Neural cell (in vitro differentiated cells): ENCODE measurements at regions not wholly inside any gene's neighbourhood (a gene's known extent, or its start where the extent isn't known, plus 50 kb on each side); places are given as distances from the start of the nearest gene placed in this dataset.

Experiments
- H2AFZ ChIP-seq: fragments of 200-600, 300-800 bp; sonication (generic), shearing (Covaris generic); 2 replicates; pipeline ENCODE4 v1.6.0; 2014; ENCODE audit warnings: low read depth, mild to moderate bottlenecking, antibody characterized with exemption, low read length, moderate library complexity
- H3F3A ChIP-seq: fragments of 200-600 bp; shearing (Covaris generic); 2 replicates; pipeline ENCODE4 v1.6.1; 2016; ENCODE audit warnings: mild to moderate bottlenecking, moderate library complexity, mixed read lengths, antibody characterized with exemption, low read length; ENCODE audit not compliant: insufficient read depth, poor library complexity, severe bottlenecking
- H3K27ac ChIP-seq: fragments of 200-600, 300-800 bp; sonication (generic), shearing (Covaris generic); 2 replicates; pipeline ENCODE4 v1.5.1; 2014; ENCODE audit warnings: mild to moderate bottlenecking, low read length, moderate library complexity
- H3K27me3 ChIP-seq: fragments of 300-800, 200-600 bp; sonication (generic), shearing (Covaris generic); 2 replicates; pipeline ENCODE4 v1.6.0; 2014; ENCODE audit warnings: mild to moderate bottlenecking, low read depth, low read length, moderate library complexity; ENCODE audit not compliant: insufficient read depth
- H3K36me3 ChIP-seq: fragments of 300-800, 200-600 bp; sonication (generic), shearing (Covaris generic); 2 replicates; pipeline ENCODE4 v1.5.1; 2014; ENCODE audit warnings: mild to moderate bottlenecking, antibody characterized with exemption, low read length, moderate library complexity; ENCODE audit not compliant: insufficient read depth
- H3K4me2 ChIP-seq: fragments of 300-800, 200-600 bp; sonication (generic), shearing (Covaris generic); 2 replicates; pipeline ENCODE4 v1.6.0; 2014; ENCODE audit warnings: mild to moderate bottlenecking, low read length
- H3K4me3 ChIP-seq: fragments of 300-800, 200-600 bp; sonication (generic), shearing (Covaris generic); 2 replicates; pipeline ENCODE4 v1.5.1; 2014; ENCODE audit warnings: mild to moderate bottlenecking, low read length, moderate library complexity
- H3K79me2 ChIP-seq: fragments of 200-600 bp; shearing (Covaris generic); replicated peaks from 2 replicates; pipeline ENCODE4 v1.6.0; 2014; ENCODE audit warnings: mild to moderate bottlenecking, low read length, moderate library complexity; ENCODE audit not compliant: insufficient read depth
- H3K9ac ChIP-seq: fragments of 300-800, 200-600 bp; sonication (generic), shearing (Covaris generic); 2 replicates; pipeline ENCODE4 v1.6.1; 2016; ENCODE audit warnings: mild to moderate bottlenecking, low read length, mixed read lengths
- H3K9me2 ChIP-seq: fragments of 200-600 bp; shearing (Covaris generic); 2 replicates; pipeline ENCODE4 v1.6.1; 2016; ENCODE audit warnings: mild to moderate bottlenecking, low read length, mixed read lengths; ENCODE audit not compliant: insufficient read depth
- H3K9me3 ChIP-seq: fragments of 200-600, 300-800 bp; sonication (generic), shearing (Covaris generic); 2 replicates; pipeline ENCODE4 v1.6.1; 2016; ENCODE audit warnings: mild to moderate bottlenecking, mixed run types, low read length, moderate library complexity, mixed read lengths
- H4K20me1 ChIP-seq: fragments of 200-600 bp; shearing (Covaris generic); 2 replicates; pipeline ENCODE4 v1.6.1; 2016; ENCODE audit warnings: mild to moderate bottlenecking, mixed run types; ENCODE audit not compliant: insufficient read depth
- CTCF ChIP-seq: fragments of 450-650 bp; IDR thresholded peaks from 2 replicates; pipeline ENCODE4 v1.5.1; 2014; ENCODE audit warnings: antibody characterized with exemption, mild to moderate bottlenecking, moderate library complexity; ENCODE audit not compliant: poor library complexity, severe bottlenecking
- EP300 ChIP-seq: fragments of 450-650 bp; conservative IDR thresholded peaks from 2 replicates; pipeline ENCODE4 v1.6.1; 2014; ENCODE audit warnings: antibody characterized with exemption, mild to moderate bottlenecking, moderate library complexity; ENCODE audit not compliant: poor library complexity, severe bottlenecking
- EZH2 ChIP-seq: fragments of 200-600, 300-800 bp; shearing (Covaris generic), sonication (generic); IDR thresholded peaks from 2 replicates; pipeline ENCODE4 v1.6.1; 2014; ENCODE audit warnings: antibody characterized with exemption, low read length, borderline replicate concordance, mild to moderate bottlenecking; ENCODE audit not compliant: insufficient read depth, poor library complexity, severe bottlenecking
- MXI1 ChIP-seq: fragments of 450-650 bp; conservative IDR thresholded peaks from 2 replicates; pipeline ENCODE4 v1.6.1; 2014; ENCODE audit warnings: antibody characterized with exemption, mild to moderate bottlenecking; ENCODE audit not compliant: poor library complexity, severe bottlenecking
- POLR2AphosphoS5 ChIP-seq: IDR thresholded peaks from 2 replicates; pipeline ENCODE4 v1.6.1; 2012
- RAD21 ChIP-seq: fragments of 450-650 bp; conservative IDR thresholded peaks from 2 replicates; pipeline ENCODE4 v1.6.1; 2014; ENCODE audit warnings: antibody characterized with exemption, mild to moderate bottlenecking, moderate library complexity
- REST ChIP-seq: IDR thresholded peaks from 2 replicates; pipeline ENCODE4 v1.6.1; 2012; ENCODE audit warnings: borderline replicate concordance
- SMC3 ChIP-seq: fragments of 450-650 bp; conservative IDR thresholded peaks from 2 replicates; pipeline ENCODE4 v1.6.1; 2014; ENCODE audit warnings: antibody characterized with exemption, mild to moderate bottlenecking, moderate library complexity; ENCODE audit not compliant: poor library complexity
- TAF1 ChIP-seq: IDR thresholded peaks from 2 replicates; pipeline ENCODE4 v1.6.1; 2012; ENCODE audit warnings: low read depth

- Histone ChIP-seq H3K36me3 (no peaks in the 10 kb centered on the region), H3K79me2 (no peaks in the 10 kb centered on the region), H2AFZ (no peak overlapping the region), H3K4me3 (no peak overlapping the region), H4K20me1 (no peaks in the 10 kb centered on the region), H3K9ac (no peak overlapping the region), H3K27ac (no peak overlapping the region), H3K9me2 (no peaks in the 10 kb centered on the region), H3K4me2 (no peak overlapping the region), H3K9me3 (no peaks in the 10 kb centered on the region), H3F3A (no peaks in the 10 kb centered on the region), H3K27me3 (no peaks in the 10 kb centered on the region)
- TF ChIP-seq EP300, result no peak
- no peak for TF ChIP-seq TAF1
- TF ChIP-seq POLR2AphosphoS5, result no peak
- TF ChIP-seq EZH2, result no peak
- TF ChIP-seq REST, result no peak
- TF ChIP-seq SMC3, result no peak
- no peak for TF ChIP-seq CTCF
- TF ChIP-seq MXI1, result no peak
Observed at GRCh38 chr3:10651506-10651905, 146.1 kb upstream of the ATP2B2 start.

- no peaks in the 10 kb centered on the region for H3K79me2 ChIP-seq
- H3K9ac ChIP-seq, result no peak overlapping the region
- H3F3A ChIP-seq, result no peaks in the 10 kb centered on the region
- TF ChIP-seq POLR2AphosphoS5, result no peak
- no peak for TF ChIP-seq REST
- TF ChIP-seq CTCF, result no peak
- TF ChIP-seq SMC3, result no peak
- no peak for TF ChIP-seq RAD21
- TF ChIP-seq EP300, result no peak
- TF ChIP-seq MXI1, result no peak
- no peak for TF ChIP-seq TAF1
- TF ChIP-seq EZH2, result no peak
- H3K27ac ChIP-seq, result no peak overlapping the region
- no peaks in the 10 kb centered on the region for H3K36me3 ChIP-seq
- H4K20me1 ChIP-seq, result no peaks in the 10 kb centered on the region
- no peak overlapping the region for H3K4me3 ChIP-seq
- no peaks in the 10 kb centered on the region for H3K27me3 ChIP-seq
- H3K9me3 ChIP-seq, result no peaks in the 10 kb centered on the region
- no peaks in the 10 kb centered on the region for H3K9me2 ChIP-seq
- no peak overlapping the region for H2AFZ ChIP-seq
- no peak overlapping the region for H3K4me2 ChIP-seq
Observed at GRCh38 chr3:10653241-10653640, 147.9 kb upstream of the ATP2B2 start.
